NCI-H524 treated with DMSO at 0.1 percent for 48 hours (cell line): ENCODE measurements at regions not wholly inside any gene's neighbourhood (a gene's known extent, or its start where the extent isn't known, plus 50 kb on each side); places are given as distances from the start of the nearest gene placed in this dataset.
A peak's percentile ranks its signal among the peaks of the same experiment; 100 is the strongest.

Experiments
- DNase-seq: peaks from one replicate; lab custom pipeline; 2025; lab: John Stamatoyannopoulos, UW

DNA sequence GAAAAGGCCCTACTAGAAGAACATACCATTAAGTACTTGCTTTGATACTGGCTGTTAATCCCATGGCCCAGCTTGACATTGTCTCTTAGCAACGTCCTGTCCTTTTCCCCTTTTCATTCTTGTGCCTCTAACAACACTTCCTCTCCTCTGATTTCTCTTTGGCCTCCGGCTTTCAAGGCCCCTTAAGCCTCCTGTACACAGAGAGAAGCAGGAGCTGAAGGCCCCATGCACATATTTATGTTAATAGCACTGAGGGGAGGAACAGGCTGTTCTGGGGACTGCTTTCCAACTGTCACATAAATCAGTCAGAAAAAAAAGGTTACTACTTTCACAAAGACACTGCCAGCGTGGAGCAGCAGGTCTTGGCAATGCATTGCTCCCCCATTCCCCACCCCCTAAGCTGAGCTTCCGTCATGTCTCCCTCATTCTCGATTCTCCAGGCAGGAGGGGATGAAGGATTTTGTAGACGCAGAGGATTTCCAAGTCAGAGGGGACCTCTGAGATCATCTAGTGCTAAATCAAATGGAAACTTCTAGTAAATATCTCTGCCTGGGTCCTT lies 257.4 kb upstream of the ADAMTS9 start:
- DNase-seq: no peak

- no peak for DNase-seq
These were observed 256.1 kb upstream of the ADAMTS9 start for GRCh38 chr3:64943866-64944265.

DNA sequence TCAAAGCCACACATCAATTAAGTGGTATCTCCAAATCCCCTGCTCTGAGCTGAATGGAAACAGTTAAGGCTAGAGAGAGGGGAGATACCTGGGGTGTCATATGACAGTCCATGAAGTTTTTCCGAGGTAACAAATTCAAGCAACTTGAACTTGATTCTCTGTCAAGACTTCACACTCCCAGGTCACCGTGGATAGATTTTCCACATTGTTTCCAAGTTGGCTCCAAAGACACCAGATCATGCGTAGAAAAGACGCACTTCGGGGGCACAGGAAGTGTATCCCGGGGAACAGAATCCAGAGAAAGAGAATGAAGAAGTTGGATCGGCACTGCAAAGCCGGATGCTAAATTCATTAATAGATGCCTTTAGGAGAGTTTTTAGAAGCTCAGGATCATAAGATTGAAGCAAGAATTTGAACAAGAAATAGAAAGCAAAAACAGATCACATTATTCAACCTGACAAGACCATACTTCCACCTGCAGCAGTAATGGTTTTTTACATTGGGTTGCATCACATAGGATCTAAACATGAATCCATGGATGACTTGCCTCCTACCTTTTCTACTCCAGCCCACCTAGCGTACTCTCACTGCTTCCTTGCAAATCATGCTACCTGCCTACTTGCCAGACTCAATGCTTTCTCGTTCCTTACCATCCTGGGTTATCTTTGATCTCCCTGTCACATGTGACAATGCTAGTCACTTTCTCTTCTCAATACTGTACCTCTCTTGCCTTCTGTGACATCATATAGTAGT lies 253.0 kb upstream of the ADAMTS9 start:
- DNase-seq: no peak

DNA sequence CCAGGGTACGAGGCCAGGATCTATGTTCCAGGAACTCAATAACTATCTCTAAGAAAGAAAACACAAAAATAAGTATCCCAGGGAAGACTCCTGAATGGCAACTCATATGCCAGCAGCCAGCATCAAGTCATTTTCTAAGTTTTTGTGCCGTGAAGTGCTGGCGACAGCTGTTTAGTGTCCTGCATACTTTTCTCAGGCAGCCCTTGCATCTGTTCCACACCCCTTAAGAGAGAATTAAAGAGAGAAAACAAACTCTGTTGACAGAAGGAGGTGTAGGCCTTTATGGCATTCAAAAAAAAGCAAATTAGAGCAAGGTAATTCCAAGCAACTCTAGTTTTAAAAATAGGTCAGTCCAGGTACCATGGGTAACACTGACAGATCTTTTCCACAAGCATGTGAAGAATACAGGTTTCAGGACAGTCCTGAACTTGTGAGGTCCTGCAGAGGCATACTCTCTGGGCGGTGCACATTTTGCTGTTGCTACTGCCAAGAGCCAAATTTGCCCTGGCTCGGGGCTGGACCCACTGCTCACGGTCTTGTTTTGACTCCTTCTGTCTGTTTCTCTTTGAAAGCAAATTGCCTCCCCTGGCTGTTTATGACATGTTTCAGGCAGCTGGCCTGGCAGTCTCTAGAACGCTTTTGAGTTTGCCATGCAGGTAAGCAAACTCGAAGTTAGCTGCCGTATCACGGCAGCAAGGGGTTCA lies 252.1 kb upstream of the ADAMTS9 start:
- peak; percentile 27 for DNase-seq

- DNase-seq: no peak
These were observed 251.5 kb upstream of the ADAMTS9 start for GRCh38 chr3:64939309-64939708.

DNA sequence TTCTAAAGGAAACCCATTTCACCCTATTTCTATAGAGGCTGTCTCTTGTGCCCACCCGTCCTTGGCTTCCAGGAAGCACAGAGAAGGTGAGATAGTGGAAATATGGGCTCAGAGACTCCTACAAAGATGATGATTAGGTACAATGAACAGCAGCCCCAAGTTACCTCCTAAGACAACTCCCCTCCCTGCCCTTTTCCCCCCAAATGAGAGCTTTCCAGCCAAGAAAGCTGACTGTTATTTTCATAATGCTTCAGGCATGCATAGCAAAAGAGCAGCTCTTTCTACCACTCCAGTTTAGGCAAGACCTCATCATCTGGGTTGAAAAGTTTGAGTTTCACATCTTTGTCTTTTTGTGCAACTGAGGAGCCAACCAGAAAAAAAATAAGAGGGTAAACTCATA lies 248.8 kb upstream of the ADAMTS9 start:
- DNase-seq: no peak

DNA sequence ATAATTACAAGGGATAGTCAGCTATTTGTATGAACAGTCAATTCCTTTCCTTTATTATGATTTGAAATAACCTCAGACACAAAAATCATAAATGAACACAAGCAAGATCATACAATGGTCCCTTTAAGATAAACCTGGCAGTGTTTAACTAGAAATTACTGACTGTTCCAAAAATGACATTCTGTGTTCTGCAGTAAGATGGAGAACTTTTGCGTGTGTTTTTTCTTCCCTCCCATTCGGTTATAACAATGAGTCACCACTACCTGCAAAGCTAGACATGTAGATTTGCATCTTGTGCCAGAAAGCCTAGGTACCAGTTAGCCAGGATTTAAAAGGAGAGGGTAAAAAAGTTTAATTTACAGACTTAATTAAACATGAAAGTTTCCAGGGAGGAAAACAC lies 248.2 kb upstream of the ADAMTS9 start:
- DNase-seq: no peak

- no peak for DNase-seq
These were observed 245.0 kb upstream of the ADAMTS9 start for GRCh38 chr3:64932666-64933342.

DNA sequence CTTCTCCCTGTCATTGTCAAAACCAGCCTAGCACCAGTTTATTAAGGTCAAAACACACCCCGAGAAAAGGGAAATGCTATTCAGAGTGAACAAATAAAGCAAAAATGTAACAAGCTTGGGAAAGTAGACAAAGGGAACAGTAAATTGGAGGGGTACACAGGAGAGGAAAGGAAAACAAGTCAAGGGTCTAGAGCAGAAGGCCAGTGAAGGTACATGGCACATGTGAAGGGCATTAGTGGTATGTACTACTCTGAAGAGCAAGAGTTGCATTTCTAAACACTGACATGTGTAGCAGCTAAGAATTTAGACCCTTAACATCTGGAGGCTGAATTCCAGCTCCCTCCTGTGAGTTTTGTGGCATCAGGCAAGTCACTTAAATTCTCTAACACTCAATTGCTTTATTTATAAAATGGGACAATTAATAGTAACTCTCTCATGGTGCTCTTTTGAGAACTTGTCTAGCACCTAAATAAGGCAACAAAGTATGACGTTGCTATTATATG lies 244.3 kb upstream of the ADAMTS9 start:
- DNase-seq: no peak

DNA sequence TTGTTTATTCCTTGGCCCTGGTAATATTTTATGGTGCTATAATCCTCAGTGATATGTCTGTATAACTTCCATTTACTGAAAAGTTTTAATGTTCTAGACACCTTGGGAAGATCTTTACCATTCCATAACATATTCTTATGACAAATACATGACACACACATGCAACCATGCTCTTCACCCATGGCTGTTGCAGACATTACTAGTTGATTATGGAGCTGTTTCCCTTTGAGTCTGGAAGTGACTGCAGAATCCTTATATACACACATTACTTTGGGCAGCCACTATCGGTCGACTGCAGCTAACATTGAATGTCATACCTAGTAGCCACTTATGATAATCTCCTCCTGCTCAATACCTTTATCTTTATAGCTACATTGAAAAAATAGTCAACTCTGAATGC lies 243.1 kb upstream of the ADAMTS9 start:
- no peak for DNase-seq

GRCh38 chr3:64928683-64929082 lies 240.9 kb upstream of the ADAMTS9 start:
- no peak for DNase-seq

GRCh38 chr3:64927689-64928088 lies 239.9 kb upstream of the ADAMTS9 start:
- no peak for DNase-seq

DNA sequence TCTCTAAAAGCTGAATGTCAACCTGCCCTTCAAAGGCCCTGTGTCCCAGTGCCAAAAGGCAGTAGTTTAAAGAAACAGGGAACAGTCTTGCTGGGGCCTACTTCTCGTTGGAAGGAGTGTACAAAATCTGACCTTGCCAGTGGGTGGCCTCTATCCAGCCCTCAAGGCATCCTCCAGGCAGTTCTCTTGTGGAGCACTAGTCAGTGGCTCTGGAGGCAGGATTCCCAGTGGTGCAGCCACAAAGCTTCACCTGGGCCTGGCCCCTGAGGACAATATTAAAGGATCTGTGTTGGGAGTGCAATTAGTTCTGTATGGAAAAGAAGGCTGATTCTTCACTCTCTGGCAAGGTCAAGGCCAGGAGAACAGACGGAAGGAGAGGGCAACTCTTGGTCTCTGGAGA lies 237.8 kb upstream of the ADAMTS9 start:
- DNase-seq: no peak

GRCh38 chr3:64924961-64925360 lies 237.2 kb upstream of the ADAMTS9 start:
- DNase-seq: no peak

- DNase-seq: no peak
These were observed 234.4 kb upstream of the ADAMTS9 start for GRCh38 chr3:64922213-64922612.

- DNase-seq: no peak
These were observed 233.7 kb upstream of the ADAMTS9 start for GRCh38 chr3:64921281-64922065.

DNA sequence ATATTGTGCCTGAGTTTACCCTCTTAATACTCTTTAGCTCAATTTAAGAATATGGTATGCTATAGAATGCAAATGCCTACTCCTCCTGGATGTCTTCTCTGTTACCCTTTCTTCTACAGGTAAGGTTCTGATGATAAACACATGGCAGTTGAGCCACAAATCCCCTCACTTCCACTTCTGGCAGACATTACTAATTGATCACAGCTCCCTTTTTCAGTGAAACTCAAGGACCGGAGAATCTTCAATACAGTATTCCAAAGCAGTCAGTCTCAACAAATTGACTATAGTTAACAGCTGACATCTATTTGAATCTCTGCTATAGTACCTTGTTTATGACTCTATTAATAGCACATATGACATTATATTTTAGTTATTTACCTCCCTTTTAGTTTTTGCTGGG lies 232.1 kb upstream of the ADAMTS9 start:
- DNase-seq: no peak

GRCh38 chr3:64918989-64919388 lies 231.2 kb upstream of the ADAMTS9 start:
- no peak for DNase-seq

- no peak for DNase-seq
These were observed 230.2 kb upstream of the ADAMTS9 start for GRCh38 chr3:64917914-64918453.

DNA sequence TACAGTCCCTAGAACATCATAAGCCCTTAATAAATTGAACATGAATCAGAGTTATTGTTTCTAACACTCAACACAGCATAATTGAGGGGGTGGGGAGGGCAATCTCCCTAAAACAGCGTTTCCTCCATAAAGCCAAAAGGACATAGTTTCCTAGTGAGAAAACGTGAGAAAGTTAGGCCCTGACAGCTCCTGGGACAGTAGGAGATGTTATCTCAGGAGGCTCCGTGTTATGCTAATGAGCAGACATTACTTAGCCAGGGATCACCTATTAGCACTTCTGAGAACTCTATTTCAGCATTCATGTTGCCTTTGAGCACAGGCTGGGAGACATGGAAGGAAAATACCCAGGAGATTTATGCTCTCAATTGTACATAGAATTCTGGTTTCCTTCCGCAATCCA lies 229.1 kb upstream of the ADAMTS9 start:
- DNase-seq: no peak

DNA sequence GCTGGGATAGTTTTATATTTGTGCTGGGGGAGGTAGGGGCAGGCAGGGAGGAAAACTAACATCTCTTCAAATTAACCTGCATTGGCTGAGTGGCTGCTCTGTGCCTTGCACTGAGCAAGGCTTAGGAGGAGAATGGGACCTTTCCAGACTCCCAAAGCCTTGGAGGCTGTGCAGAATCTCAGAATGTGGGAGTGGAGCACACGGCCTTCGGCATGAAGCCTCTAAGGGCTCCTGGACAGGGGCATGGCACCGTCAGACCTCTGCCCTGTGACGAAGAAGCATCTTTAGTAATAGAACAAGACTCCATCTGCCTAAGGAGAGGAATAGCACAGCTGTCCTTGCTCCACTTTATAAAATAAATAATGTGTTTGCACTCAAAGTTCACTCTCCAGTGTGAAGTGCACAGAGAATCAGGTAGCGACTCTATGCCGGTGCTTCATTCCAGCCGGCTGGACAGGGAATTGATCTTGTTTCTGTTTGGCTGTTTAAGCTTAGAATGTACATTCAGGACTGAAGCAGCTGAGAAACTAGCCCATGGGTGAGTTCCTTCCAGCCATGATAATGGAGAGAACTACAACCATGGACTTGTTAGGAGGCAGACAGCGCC lies 228.5 kb upstream of the ADAMTS9 start:
- no peak for DNase-seq
